HepG2 (cell line): ENCODE measurements at regions not wholly inside any gene's neighbourhood (a gene's known extent, or its start where the extent isn't known, plus 50 kb on each side); places are given as distances from the start of the nearest gene placed in this dataset.

Experiments used
- HOXA7 ChIP-seq: sonication (generic); formaldehyde crosslinking; IDR thresholded peaks from 2 replicates; pipeline ENCODE4 v1.8.1; 2022; ENCODE audit warnings: mild to moderate bottlenecking, missing genetic modification reagents, moderate library complexity
- KAT8 ChIP-seq: IDR thresholded peaks from 2 replicates; pipeline ENCODE4 v1.6.1; 2016; ENCODE audit warnings: missing genetic modification reagents, missing compliant biosample characterization
- ZNF407 ChIP-seq: sonication (generic); formaldehyde crosslinking; IDR thresholded peaks from one replicate; pipeline ENCODE4 v1.5.1; 2020; ENCODE audit warnings: mild to moderate bottlenecking, missing genetic modification reagents; ENCODE audit errors: not compliant biosample characterization
- ZSCAN5A ChIP-seq: sonication (generic); formaldehyde crosslinking; IDR thresholded peaks from 2 replicates; pipeline ENCODE4 v1.8.0; 2022; ENCODE audit warnings: mild to moderate bottlenecking, missing genetic modification reagents, borderline replicate concordance

GRCh38 chr3:72301779-72302178 lies 516.8 kb upstream of the PROK2 start (continued):
- TF ChIP-seq ZNF407 (CRISPR knock-in tag) (no peak), HOXA7 (CRISPR knock-in tag) (no peak), ZSCAN5A (no peak), KAT8 (CRISPR knock-in tag) (no peak)
